ENCODE measurements at regions not wholly inside any gene's neighbourhood (a gene's known extent, or its start where the extent isn't known, plus 50 kb on each side); places are given as distances from the start of the nearest gene placed in this dataset. TPM values are rescaled to one million over a fixed set of nuclear protein-coding genes. Genes with fewer than 3 reads are reported as not detected.

DNA sequence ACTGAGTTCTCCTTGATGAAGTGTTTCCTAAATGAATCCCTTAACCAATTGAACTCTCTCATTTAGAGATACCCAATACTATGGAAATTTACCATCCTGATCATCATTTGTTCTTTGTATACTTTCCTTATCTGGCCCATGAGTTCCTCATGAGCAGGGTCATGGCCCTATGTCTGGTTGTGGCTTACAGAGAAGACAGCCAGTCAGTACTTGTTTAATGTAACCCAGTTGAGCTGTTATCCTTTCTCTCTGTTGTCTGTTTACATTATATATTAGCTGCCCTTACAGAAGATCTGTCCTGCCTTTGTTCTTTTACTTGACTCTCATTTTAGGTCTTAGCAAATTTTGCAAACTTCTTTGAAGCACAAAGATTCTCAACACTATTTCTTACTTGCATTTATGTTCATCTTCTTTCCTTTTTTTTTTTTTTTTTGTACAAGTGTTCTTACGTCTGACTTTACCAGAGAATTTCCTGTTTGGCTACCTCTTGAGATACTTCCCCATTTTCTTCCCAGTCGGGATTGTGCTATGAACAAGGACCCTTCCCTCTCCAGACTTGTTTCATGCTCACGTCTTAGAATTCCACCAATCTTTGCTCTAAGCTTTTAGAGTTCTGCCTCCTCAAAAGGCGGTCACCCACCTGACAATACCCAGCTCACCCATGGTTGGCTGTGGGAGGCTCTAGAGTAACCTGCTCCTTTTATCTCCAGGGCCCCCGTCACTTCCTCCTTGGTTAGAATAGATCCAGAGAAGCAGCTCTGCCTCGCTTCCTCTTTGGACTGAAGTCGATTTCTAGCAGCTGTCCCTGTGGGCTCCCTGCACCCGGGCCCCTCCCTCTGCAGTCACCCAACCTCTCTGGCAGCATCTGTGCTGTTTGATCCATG is 53.6 kb upstream of the RUNX1 start:
- Mint-ChIP-seq H3K27ac (ENCODE audit: unreplicated experiment) (no peak overlapping the region), H3K36me3 (ENCODE audit: unreplicated experiment) (no peaks in the 10 kb centered on the region), H3K9me3 (ENCODE audit: unreplicated experiment) (no peaks in the 10 kb centered on the region), H3K4me3 (ENCODE audit: unreplicated experiment) (no peak overlapping the region), H3K27me3 (ENCODE audit: unreplicated experiment) (no peaks in the 10 kb centered on the region), H3K4me1 (ENCODE audit: low read depth, unreplicated experiment) (no peaks in the 10 kb centered on the region)
- DNase-seq: no peak
- TF ChIP-seq, protein P1, sequence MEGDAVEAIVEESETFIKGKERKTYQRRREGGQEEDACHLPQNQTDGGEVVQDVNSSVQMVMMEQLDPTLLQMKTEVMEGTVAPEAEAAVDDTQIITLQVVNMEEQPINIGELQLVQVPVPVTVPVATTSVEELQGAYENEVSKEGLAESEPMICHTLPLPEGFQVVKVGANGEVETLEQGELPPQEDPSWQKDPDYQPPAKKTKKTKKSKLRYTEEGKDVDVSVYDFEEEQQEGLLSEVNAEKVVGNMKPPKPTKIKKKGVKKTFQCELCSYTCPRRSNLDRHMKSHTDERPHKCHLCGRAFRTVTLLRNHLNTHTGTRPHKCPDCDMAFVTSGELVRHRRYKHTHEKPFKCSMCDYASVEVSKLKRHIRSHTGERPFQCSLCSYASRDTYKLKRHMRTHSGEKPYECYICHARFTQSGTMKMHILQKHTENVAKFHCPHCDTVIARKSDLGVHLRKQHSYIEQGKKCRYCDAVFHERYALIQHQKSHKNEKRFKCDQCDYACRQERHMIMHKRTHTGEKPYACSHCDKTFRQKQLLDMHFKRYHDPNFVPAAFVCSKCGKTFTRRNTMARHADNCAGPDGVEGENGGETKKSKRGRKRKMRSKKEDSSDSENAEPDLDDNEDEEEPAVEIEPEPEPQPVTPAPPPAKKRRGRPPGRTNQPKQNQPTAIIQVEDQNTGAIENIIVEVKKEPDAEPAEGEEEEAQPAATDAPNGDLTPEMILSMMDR (IDR thresholded peaks at IDR 0.05; ENCODE audit: partially characterized antibody, unreplicated experiment): no peak

DNA sequence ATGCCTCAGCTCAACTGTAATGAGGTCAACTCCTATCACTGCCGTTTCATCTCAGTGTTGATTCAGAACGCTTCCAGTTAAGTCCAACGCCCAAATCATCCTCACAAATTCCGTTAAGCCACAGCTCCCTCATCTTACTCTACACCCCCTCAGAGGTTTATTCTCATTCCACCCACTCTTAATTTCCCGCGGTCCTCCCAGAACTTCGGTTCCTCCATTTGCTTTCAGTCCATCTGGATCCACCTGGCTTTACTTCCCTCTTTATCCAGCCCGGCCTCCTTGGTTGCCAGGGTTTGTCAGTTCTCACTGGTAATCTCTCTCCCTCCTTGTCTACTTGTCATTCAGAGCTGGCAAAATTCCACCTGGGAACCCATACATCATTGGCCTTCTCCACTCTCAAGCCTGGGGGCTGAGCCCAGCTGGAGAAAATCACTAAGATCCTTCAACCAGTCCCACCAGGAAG is 51.3 kb upstream of the RUNX1 start:
- H3K27me3 Mint-ChIP-seq (ENCODE audit: unreplicated experiment): no peaks in the 10 kb centered on the region
- TF ChIP-seq, protein P1 (IDR thresholded peaks at IDR 0.05; ENCODE audit: partially characterized antibody, unreplicated experiment): no peak

DNA sequence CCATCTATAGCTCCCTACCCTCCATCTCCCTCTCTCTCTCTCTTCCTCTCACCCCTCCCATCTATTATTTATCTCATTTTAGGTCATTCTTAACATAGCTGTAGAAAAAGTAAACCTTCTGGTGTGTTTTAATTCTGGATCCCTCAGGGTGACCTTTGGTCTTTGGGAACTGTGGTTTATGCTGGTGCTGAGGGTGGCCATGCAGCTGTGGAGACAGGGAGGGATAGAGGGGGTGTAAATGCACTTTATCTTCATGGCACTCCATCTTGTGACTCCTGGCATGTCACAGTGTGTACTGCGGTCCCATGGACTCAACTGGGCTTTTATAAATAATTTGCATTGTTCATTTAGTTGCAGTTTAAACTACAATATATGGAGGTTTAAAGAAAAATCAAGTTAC is 50.2 kb upstream of the RUNX1 start:
- Mint-ChIP-seq H3K9me3 (ENCODE audit: unreplicated experiment) (peaks cover 1% of the 10 kb centered on the region), H3K27ac (ENCODE audit: unreplicated experiment) (no peak overlapping the region), H3K36me3 (ENCODE audit: unreplicated experiment) (no peaks in the 10 kb centered on the region), H3K27me3 (ENCODE audit: unreplicated experiment) (no peaks in the 10 kb centered on the region), H3K4me1 (ENCODE audit: low read depth, unreplicated experiment) (no peaks in the 10 kb centered on the region), H3K4me3 (ENCODE audit: unreplicated experiment) (no peak overlapping the region)
- TF ChIP-seq, protein P1 (IDR thresholded peaks at IDR 0.05; ENCODE audit: partially characterized antibody, unreplicated experiment): no peak
- no peak for DNase-seq

More for the DNA sequence above, 51.3 kb upstream of the RUNX1 start:
- H3K9me3 Mint-ChIP-seq (ENCODE audit: unreplicated experiment): no peaks in the 10 kb centered on the region
- no peak overlapping the region for H3K27ac Mint-ChIP-seq (ENCODE audit: unreplicated experiment)
- no peak for DNase-seq
- no peak overlapping the region for H3K4me3 Mint-ChIP-seq (ENCODE audit: unreplicated experiment)
- H3K36me3 Mint-ChIP-seq (ENCODE audit: unreplicated experiment): no peaks in the 10 kb centered on the region
- H3K4me1 Mint-ChIP-seq (ENCODE audit: low read depth, unreplicated experiment): no peaks in the 10 kb centered on the region

Small RNAs in the stretch of these regions (microRNA-seq; reads per million reads assigned to microRNA genes)
- gene MIR802 (ENCODE audit: unreplicated experiment): not detected
